ENCODE measurements at regions not wholly inside any gene's neighbourhood (a gene's known extent, or its start where the extent isn't known, plus 50 kb on each side); places are given as distances from the start of the nearest gene placed in this dataset.

DNA sequence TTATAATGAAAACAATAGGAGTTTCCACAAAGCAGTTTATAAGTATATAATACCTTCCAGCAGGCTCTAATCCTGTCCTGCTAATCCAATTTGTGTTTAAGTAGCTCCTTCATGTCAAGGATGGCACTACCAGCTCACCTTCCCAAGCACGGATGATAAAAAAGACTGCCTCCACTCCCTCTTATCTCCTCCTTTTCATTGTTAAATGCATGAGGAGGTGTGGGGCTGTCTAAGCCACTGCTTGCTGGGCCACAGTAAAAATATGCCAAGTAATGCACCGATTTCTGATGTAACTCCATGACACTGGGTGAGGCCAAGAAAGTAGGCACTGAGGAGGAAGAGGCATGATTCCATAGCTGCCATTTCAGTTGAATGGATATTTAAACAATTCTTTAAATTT is 193.1 kb downstream of the ZIC5 start:
- Histone ChIP-seq H3K9ac (ENCODE audit: low read depth, low read length, poor library complexity, severe bottlenecking) (no peak overlapping the region), H3K9me2 (replicated peaks; ENCODE audit: low read depth, low read length) (no peaks in the 10 kb centered on the region), H2AFZ (ENCODE audit: low read length) (no peak overlapping the region), H3K9me3 (ENCODE audit: insufficient read depth, low read depth, low read length) (no peaks in the 10 kb centered on the region), H3K27me3 (ENCODE audit: insufficient read depth, low read length, poor library complexity, severe bottlenecking) (no peaks in the 10 kb centered on the region), H4K20me1 (ENCODE audit: insufficient read depth, low read length, poor library complexity, severe bottlenecking) (no peaks in the 10 kb centered on the region), H3K4me1 (ENCODE audit: insufficient read depth, low read length, poor library complexity, severe bottlenecking) (no peaks in the 10 kb centered on the region), H3F3A (ENCODE audit: low read depth) (no peaks in the 10 kb centered on the region), H3K4me2 (ENCODE audit: low read depth, low read length, poor library complexity, severe bottlenecking) (no peak overlapping the region), H3K79me2 (ENCODE audit: insufficient read depth, low read length) (no peaks in the 10 kb centered on the region), H3K4me3 (ENCODE audit: low read length, poor library complexity, severe bottlenecking) (no peak overlapping the region), H3K36me3 (ENCODE audit: insufficient read depth, low read length) (no peaks in the 10 kb centered on the region)
- no peak for TF ChIP-seq EZH2phosphoT487 (IDR thresholded peaks at IDR 0.05; ENCODE audit: borderline replicate concordance)
- TF ChIP-seq, protein P1, sequence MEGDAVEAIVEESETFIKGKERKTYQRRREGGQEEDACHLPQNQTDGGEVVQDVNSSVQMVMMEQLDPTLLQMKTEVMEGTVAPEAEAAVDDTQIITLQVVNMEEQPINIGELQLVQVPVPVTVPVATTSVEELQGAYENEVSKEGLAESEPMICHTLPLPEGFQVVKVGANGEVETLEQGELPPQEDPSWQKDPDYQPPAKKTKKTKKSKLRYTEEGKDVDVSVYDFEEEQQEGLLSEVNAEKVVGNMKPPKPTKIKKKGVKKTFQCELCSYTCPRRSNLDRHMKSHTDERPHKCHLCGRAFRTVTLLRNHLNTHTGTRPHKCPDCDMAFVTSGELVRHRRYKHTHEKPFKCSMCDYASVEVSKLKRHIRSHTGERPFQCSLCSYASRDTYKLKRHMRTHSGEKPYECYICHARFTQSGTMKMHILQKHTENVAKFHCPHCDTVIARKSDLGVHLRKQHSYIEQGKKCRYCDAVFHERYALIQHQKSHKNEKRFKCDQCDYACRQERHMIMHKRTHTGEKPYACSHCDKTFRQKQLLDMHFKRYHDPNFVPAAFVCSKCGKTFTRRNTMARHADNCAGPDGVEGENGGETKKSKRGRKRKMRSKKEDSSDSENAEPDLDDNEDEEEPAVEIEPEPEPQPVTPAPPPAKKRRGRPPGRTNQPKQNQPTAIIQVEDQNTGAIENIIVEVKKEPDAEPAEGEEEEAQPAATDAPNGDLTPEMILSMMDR (conservative IDR thresholded peaks at IDR 0.05; ENCODE audit: low read length): no peak

DNA sequence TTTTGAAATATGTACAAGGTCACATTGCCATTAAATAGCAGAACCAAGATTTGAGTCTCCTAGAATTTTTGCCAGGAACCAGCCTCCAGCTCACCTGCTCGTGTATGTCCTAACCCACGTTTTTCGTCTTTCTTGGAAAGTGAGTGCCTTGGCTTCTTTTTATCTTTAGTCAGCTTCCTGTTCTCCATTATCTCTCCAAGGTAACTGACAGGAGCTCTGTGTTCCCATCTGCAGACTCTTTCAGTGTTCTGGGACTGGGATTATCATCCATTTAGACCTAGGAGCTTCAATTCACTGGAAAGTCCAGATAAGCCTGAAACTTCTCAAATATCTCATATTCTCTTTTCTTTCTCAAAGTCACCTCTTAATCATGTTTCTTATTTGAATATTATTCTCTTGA is 193.7 kb downstream of the ZIC5 start:
- Histone ChIP-seq H3K27me3 (ENCODE audit: insufficient read depth, low read length, poor library complexity, severe bottlenecking) (no peaks in the 10 kb centered on the region), H3F3A (ENCODE audit: low read depth) (no peaks in the 10 kb centered on the region), H3K79me2 (ENCODE audit: insufficient read depth, low read length) (no peaks in the 10 kb centered on the region), H3K4me1 (ENCODE audit: insufficient read depth, low read length, poor library complexity, severe bottlenecking) (no peaks in the 10 kb centered on the region), H3K36me3 (ENCODE audit: insufficient read depth, low read length) (no peaks in the 10 kb centered on the region), H3K9ac (ENCODE audit: low read depth, low read length, poor library complexity, severe bottlenecking) (no peak overlapping the region), H2AFZ (ENCODE audit: low read length) (no peak overlapping the region), H4K20me1 (ENCODE audit: insufficient read depth, low read length, poor library complexity, severe bottlenecking) (no peaks in the 10 kb centered on the region), H3K4me2 (ENCODE audit: low read depth, low read length, poor library complexity, severe bottlenecking) (no peak overlapping the region), H3K4me3 (ENCODE audit: low read length, poor library complexity, severe bottlenecking) (no peak overlapping the region), H3K9me2 (replicated peaks; ENCODE audit: low read depth, low read length) (no peaks in the 10 kb centered on the region), H3K9me3 (ENCODE audit: insufficient read depth, low read depth, low read length) (no peaks in the 10 kb centered on the region)
- TF ChIP-seq, protein P1 (conservative IDR thresholded peaks at IDR 0.05; ENCODE audit: low read length): no peak
- no peak for TF ChIP-seq EZH2phosphoT487 (IDR thresholded peaks at IDR 0.05; ENCODE audit: borderline replicate concordance)

DNA sequence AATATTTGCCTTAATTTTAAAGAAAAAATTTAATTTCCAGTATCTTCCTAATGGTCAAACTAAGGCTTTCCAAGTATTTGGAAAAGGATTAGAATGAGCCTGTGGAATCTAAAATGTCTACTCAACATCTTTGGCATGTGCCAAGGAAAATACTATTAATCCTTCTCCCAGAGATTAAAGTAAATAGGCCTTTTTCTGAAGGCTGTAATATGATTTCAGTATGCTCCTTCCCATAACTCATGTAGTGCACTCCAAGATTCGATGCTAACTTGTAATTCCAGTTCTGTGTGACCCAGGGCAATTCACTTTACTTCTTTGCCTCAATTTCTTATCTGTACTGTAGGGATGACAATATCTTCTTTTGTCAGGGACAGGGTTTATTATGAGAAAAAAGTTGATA is 196.9 kb downstream of the ZIC5 start:
- Histone ChIP-seq H3K4me1 (ENCODE audit: insufficient read depth, low read length, poor library complexity, severe bottlenecking) (no peaks in the 10 kb centered on the region), H3K36me3 (ENCODE audit: insufficient read depth, low read length) (no peaks in the 10 kb centered on the region), H3K79me2 (ENCODE audit: insufficient read depth, low read length) (no peaks in the 10 kb centered on the region), H3K9me3 (ENCODE audit: insufficient read depth, low read depth, low read length) (no peaks in the 10 kb centered on the region), H3K4me3 (ENCODE audit: low read length, poor library complexity, severe bottlenecking) (no peak overlapping the region), H2AFZ (ENCODE audit: low read length) (no peak overlapping the region), H3K4me2 (ENCODE audit: low read depth, low read length, poor library complexity, severe bottlenecking) (no peak overlapping the region), H3F3A (ENCODE audit: low read depth) (no peaks in the 10 kb centered on the region), H3K9ac (ENCODE audit: low read depth, low read length, poor library complexity, severe bottlenecking) (no peak overlapping the region), H3K27me3 (ENCODE audit: insufficient read depth, low read length, poor library complexity, severe bottlenecking) (no peaks in the 10 kb centered on the region), H3K9me2 (replicated peaks; ENCODE audit: low read depth, low read length) (no peaks in the 10 kb centered on the region), H4K20me1 (ENCODE audit: insufficient read depth, low read length, poor library complexity, severe bottlenecking) (no peaks in the 10 kb centered on the region)
- TF ChIP-seq, protein P1 (conservative IDR thresholded peaks at IDR 0.05; ENCODE audit: low read length): no peak
- no peak for TF ChIP-seq EZH2phosphoT487 (IDR thresholded peaks at IDR 0.05; ENCODE audit: borderline replicate concordance)

Data from Loucy (cell line).